Lung microvascular endothelial cell (primary cell): ENCODE measurements at regions not wholly inside any gene's neighbourhood (a gene's known extent, or its start where the extent isn't known, plus 50 kb on each side); places are given as distances from the start of the nearest gene placed in this dataset.

Source experiments
- DNase-seq, 2 donors: peaks; one replicate each; pipeline versions ENCODE4 v3.0.0 to v3.0.0-alpha.2; 2010; ENCODE audit warnings: low read depth in 2 of 2

DNA sequence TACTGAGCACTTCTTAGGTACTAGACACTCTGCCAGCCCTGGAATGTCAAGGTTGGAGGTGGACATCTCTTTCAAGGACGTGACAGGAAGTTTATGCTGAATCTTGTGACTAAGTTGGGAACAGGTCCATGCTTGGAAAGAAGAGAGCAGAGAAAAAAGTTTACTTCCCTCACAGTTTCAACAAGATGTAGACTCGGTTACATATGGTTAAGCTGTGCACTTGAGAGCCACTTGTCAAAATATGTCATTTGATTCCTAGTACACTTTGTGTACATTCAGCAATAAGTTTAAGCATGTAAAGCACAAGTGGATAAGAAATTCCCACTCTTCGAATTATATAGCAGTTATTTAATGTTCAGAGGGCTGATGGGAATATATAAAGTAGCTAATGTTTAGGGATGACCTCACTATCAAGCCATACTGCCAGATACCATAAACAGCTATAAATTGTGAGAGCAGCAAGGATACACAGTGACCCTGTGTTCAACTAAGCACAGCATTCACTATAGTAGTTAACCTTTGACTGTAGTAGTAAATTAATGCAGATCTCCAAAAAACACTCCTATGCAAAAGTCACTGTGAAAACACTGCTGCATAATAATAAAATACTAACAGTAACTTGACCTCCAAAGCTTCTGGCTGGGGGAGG is 1944.6 kb upstream of the WWC1 start:
- no peak for DNase-seq

GRCh38 chr5:166349046-166349445 is 1942.4 kb upstream of the WWC1 start:
- no peak for DNase-seq

- DNase-seq = no peak
Measured at GRCh38 chr5:166353580-166353979, 1937.9 kb upstream of the WWC1 start.

GRCh38 chr5:166354332-166354731 is 1937.1 kb upstream of the WWC1 start:
- DNase-seq = no peak

DNA sequence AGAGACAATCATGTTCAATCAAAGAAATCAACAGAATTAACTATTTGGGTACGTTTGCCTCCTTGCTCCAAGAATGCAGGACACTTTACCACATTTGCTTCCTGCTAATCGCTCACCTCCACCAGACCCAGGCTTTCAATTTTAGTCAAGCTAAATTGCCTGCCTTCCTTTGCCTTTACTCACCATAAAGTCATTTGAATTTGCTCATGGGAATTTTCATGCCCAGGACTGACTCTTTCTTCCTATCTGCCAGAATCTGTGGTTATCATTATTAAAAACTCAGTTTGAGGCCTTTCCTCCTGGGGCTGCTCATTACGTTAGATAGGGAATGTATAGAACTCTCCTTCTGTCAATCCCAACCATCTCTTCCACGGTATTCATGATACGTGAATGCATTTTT is 1935.3 kb upstream of the WWC1 start:
- no peak for DNase-seq

- no peak for DNase-seq
Measured at GRCh38 chr5:166358127-166358830, 1933.2 kb upstream of the WWC1 start.

DNA sequence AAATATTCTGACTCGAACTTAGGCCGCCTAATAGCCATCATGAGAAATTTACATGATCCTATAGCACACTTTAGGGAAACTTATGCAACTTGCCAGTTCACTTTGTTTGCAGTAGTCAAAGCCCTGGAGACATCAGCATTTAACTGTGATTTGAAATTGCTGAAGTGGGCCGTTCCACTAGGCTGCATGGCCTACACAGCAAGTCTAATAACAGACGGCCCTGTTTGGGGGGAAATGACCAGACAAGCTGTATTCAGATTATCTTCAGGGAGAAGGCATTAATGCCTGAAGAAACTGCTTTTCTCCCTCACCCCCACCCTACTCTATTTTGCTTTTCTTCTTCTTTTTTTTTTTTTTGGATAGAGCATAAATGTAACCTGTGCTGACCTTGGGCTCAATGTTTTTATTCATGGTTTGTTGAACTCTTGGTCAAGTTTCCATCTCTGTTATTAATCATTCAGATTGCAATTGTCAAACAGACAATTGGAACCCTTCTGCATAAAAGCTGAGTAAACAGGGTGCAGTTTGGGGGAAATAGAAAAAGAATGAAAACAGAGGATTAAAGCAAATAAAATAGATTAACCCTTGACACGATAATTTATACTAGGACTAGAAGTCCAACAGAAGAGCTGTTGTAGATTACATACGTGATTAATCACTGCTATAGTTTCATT is 1928.2 kb upstream of the WWC1 start:
- no peak for DNase-seq

DNA sequence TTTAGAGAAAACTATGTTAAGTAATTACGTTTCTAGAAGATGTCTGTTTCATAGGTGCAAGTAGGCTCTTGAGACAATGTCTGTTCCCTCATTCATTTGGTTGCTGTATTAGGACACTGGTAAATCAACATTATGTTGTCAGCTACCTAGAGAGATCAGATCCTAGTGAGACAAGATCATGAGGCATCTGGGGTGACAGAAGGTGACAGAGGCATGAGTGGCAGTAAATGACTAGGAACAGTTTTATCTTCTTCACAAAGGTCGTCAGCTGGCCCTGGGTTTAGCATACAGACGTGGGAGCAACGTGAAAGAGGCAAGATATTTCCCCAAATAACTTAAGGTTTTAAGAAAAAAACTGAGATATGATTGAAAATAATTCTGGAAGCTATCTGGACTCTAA is 1926.3 kb upstream of the WWC1 start:
- DNase-seq = no peak

- no peak for DNase-seq
Measured at GRCh38 chr5:166367391-166367790, 1924.1 kb upstream of the WWC1 start.

DNA sequence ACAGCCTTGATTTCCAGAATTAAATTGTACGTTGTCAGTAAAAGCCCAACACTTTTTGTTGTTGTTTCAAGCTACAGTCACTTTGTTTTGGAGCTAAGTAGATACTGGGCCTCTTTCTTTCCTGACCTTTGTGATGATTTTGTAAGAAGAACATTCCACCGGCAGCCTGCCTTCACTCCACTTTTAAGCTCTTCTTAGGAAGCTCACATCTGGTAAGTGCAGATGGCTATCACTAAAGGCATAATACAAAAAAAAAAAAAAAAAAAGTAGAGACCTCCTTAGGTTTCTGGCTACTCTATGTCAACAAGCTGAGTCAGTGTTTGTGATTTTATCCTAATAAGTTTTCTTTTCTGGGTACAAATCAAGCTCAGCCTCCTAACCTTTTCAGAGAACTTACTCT is 1922.1 kb upstream of the WWC1 start:
- DNase-seq = no peak

DNA sequence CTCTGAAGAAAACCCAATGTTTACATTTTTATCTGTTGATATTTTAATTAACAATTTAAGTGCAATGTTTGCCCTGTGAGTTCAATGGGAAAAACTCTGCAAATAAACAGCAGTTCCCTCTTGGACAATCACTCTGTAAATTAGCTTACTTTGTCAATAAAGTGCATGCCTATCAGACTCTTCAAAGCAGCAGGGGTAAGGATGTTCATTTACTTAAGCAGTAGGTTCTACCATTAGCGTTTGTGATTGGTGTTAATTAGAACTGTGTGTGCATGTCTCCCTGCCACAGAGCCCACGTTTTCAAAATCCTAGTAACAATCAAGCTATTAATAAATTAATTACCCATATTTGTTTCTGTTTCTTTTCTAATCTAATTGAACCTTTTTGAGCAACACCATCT is 1921.6 kb upstream of the WWC1 start:
- no peak for DNase-seq

GRCh38 chr5:166370928-166371690 is 1920.3 kb upstream of the WWC1 start:
- DNase-seq = no peak

- DNase-seq = no peak
Measured at GRCh38 chr5:166373817-166374216, 1917.6 kb upstream of the WWC1 start.

DNA sequence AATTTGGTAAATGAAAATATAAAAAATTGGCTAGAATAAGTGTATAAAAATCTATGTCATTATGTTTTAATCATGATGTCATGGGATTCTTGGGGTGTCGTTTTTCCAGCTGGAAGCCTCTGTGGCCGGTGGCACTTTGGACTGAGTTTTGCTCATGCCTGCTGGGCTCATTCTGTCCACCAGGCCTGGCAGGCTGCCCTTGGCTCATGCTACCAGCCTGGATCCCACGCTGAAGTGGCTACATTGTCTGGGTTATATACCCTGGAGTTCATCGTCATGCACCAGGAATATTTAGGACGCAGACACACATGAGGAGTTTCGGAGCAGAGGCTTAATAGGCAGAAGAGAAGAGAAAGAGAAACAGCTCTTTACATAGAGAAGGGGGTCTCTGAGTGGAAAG is 1913.7 kb upstream of the WWC1 start:
- DNase-seq = no peak

GRCh38 chr5:166379517-166379916 is 1911.9 kb upstream of the WWC1 start:
- DNase-seq = no peak

DNA sequence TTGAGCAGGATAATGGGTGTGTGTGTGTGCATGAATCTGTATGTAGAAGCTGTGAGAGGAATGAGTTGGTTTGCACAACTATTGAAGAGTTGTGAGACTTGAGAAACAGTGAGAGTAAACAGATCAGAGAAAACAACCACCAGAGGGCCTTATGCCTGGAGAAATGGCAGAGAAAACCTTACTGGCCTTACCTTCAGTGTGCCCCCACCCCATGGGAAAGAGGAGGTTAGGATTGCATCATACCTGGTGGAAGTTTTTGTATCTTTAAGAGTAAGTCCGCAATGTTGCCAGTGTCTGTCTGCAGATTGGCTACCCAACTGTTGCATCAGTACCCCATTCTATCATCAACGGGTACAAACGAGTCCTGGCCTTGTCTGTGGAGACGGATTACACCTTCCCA is 1909.4 kb upstream of the WWC1 start:
- no peak for DNase-seq

DNA sequence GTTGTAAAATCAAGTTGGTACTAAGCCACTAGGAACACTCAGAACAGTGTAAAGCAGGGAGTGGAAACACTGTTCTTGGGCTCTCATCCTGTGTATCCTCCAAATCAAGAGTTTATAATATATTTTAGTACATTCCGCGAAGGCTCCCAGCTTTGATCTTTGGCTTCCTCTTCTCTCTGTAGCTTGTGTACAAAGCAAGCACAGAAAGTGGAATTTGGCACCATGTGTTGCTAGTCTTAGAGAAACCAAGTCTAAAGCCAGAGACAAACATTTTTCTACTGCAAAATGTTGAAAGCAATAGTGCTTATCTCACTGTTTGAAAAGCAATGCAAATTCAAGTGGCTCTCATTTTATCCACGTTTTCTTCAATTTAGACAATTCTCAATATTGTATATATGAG is 1893.3 kb upstream of the WWC1 start:
- no peak for DNase-seq

DNA sequence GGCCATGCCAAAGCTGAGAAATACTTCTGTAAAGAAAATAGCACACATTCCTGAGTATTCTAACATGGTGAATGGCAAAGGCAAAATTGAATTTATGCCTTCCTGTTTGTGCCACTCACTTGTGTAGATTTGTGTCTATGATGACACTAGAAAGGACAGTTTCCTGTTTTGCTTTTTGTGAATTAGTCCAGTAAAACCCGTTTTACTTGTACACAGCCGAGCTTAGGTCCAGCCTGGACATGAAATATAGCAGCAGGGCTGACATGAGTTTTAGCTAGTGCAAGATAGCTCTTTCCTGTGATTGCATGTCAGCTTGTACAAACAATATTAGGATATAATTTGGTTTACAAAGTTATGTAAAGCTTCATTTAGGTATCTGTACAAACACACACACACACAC is 1891.7 kb upstream of the WWC1 start:
- DNase-seq = no peak

DNA sequence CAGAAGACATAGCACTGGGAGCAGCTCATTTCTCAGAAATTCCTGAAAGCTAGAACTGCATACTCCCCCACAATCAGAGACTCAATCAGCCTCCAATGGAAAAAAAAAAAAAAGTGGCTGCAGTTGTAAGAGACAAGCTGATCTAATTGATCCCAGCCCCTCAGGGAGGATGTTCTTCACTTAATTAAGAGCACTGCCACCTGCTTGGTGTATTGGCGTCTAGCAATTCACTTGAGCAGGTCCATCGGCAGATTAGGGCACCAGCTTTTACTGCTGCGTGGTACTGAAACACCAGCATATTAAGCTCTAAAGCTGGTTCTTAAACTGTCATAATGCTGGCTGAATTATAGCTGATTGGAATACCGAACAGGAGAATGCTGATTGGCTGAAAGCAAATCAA is 1890.1 kb upstream of the WWC1 start:
- DNase-seq = no peak

- no peak for DNase-seq
Measured at GRCh38 chr5:166412191-166412590, 1879.3 kb upstream of the WWC1 start.

- DNase-seq = no peak
Measured at GRCh38 chr5:166427211-166427610, 1864.2 kb upstream of the WWC1 start.

GRCh38 chr5:166428264-166428803 is 1863.1 kb upstream of the WWC1 start:
- no peak for DNase-seq
